HEK293 (cell line): ENCODE measurements at regions not wholly inside any gene's neighbourhood (a gene's known extent, or its start where the extent isn't known, plus 50 kb on each side); places are given as distances from the start of the nearest gene placed in this dataset.

Source experiments
- CTCF ChIA-PET: fragments of 350-600 bp; formaldehyde crosslinking; extraction: SDS; loops from one replicate; lab custom pipeline; 2021; ENCODE audit warnings: antibody characterized with exemption; lab: Yijun Ruan, JAX
- POLR2A ChIA-PET: fragments of 300-600 bp; formaldehyde crosslinking; extraction: SDS; loops from one replicate; lab custom pipeline; 2020; ENCODE audit warnings: antibody characterized with exemption, inconsistent platforms; lab: Yijun Ruan, JAX
- H3K27ac ChIP-seq: fragments of 200-500 bp; sonication (Bioruptor generic); 2 replicates; pipeline ENCODE4 v1.5.1; 2014; ENCODE audit warnings: low read depth, low read length, control low read depth, inconsistent platforms; ENCODE audit errors: extremely low read depth
- H3K36me3 ChIP-seq, 2 experiments: fragments of 200-500 bp in 1 of 2; sonication (Bioruptor generic) in 1 of 2; 1 replicate in 1 of 2; 2 replicates in 1 of 2; pipeline ENCODE4 v1.5.1; 2014 to 2017; ENCODE audit warnings: inconsistent platforms in 2 of 2, low read length in 2 of 2; ENCODE audit not compliant: control insufficient read depth in 2 of 2, insufficient read depth in 1 of 2
- H3K4me1 ChIP-seq: fragments of 200-500 bp; sonication (Bioruptor generic); 2 replicates; pipeline ENCODE4 v1.5.1; 2014; ENCODE audit warnings: mild to moderate bottlenecking, low read length, inconsistent platforms; ENCODE audit not compliant: control insufficient read depth, insufficient read depth
- H3K4me3 ChIP-seq: 2 replicates; pipeline ENCODE4 v1.5.1; 2011; ENCODE audit warnings: low read depth, mild to moderate bottlenecking, control low read depth, low read length, moderate library complexity
- H3K9me3 ChIP-seq: fragments of 200-500 bp; sonication (Bioruptor generic); 2 replicates; pipeline ENCODE4 v1.5.1; 2014; ENCODE audit warnings: low read depth, low read length, inconsistent platforms; ENCODE audit not compliant: control insufficient read depth, insufficient read depth
- GLI4 ChIP-seq: fragments of 450-650 bp; formaldehyde crosslinking; IDR thresholded peaks from 2 replicates; pipeline ENCODE4 v1.5.1; 2016; ENCODE audit warnings: missing biosample characterization, missing genetic modification characterization
- GLIS1 ChIP-seq: fragments of 450-650 bp; formaldehyde crosslinking; IDR thresholded peaks from 2 replicates; pipeline ENCODE4 v1.5.1; 2016; ENCODE audit warnings: missing biosample characterization, missing genetic modification characterization
- GLIS2 ChIP-seq: fragments of 450-650 bp; formaldehyde crosslinking; IDR thresholded peaks from 2 replicates; pipeline ENCODE4 v1.5.1; 2016; ENCODE audit warnings: missing biosample characterization, missing genetic modification characterization
- REPIN1 ChIP-seq: fragments of 450-650 bp; formaldehyde crosslinking; IDR thresholded peaks from 2 replicates; pipeline ENCODE4 v1.5.1; 2017; ENCODE audit warnings: missing biosample characterization, missing genetic modification characterization, low read depth
- SP7 ChIP-seq: fragments of 450-650 bp; formaldehyde crosslinking; IDR thresholded peaks from 2 replicates; pipeline ENCODE4 v1.5.1; 2016; ENCODE audit warnings: missing biosample characterization, missing genetic modification characterization
- TRIM28 ChIP-seq: IDR thresholded peaks from 2 replicates; pipeline ENCODE4 v1.6.1; 2011; ENCODE audit warnings: low read length, control low read depth, borderline replicate concordance
- ZBTB21 ChIP-seq: fragments of 450-650 bp; formaldehyde crosslinking; IDR thresholded peaks from 2 replicates; pipeline ENCODE4 v1.5.1; 2017; ENCODE audit warnings: missing biosample characterization, missing genetic modification characterization
- ZBTB8A ChIP-seq: fragments of 450-650 bp; formaldehyde crosslinking; IDR thresholded peaks from 2 replicates; pipeline ENCODE4 v1.5.1; 2016; ENCODE audit warnings: missing biosample characterization, missing genetic modification characterization
- ZEB2 ChIP-seq: fragments of 450-650 bp; formaldehyde crosslinking; IDR thresholded peaks from 2 replicates; pipeline ENCODE4 v1.5.1; 2016; ENCODE audit warnings: missing biosample characterization, missing genetic modification characterization
- ZIC2 ChIP-seq: fragments of 450-650 bp; formaldehyde crosslinking; IDR thresholded peaks from 2 replicates; pipeline ENCODE4 v1.5.1; 2016; ENCODE audit warnings: missing biosample characterization, missing genetic modification characterization
- ZNF132 ChIP-seq: fragments of 450-650 bp; formaldehyde crosslinking; IDR thresholded peaks from 2 replicates; pipeline ENCODE4 v1.5.1; 2017; ENCODE audit warnings: missing biosample characterization, missing genetic modification characterization, borderline replicate concordance
- ZNF169 ChIP-seq: fragments of 450-650 bp; formaldehyde crosslinking; IDR thresholded peaks from 2 replicates; pipeline ENCODE4 v1.5.1; 2016; ENCODE audit warnings: missing biosample characterization, missing genetic modification characterization
- ZNF184 ChIP-seq: fragments of 450-650 bp; IDR thresholded peaks from 2 replicates; pipeline ENCODE4 v1.5.1; 2018; ENCODE audit warnings: missing biosample characterization, mild to moderate bottlenecking, missing genetic modification characterization
- ZNF211 ChIP-seq: fragments of 450-650 bp; formaldehyde crosslinking; IDR thresholded peaks from 2 replicates; pipeline ENCODE4 v1.5.1; 2016; ENCODE audit warnings: low read depth, missing biosample characterization, missing genetic modification characterization
- ZNF248 ChIP-seq: fragments of 450-650 bp; formaldehyde crosslinking; IDR thresholded peaks from 2 replicates; pipeline ENCODE4 v1.5.1; 2017; ENCODE audit warnings: missing biosample characterization, missing genetic modification characterization
- ZNF394 ChIP-seq: fragments of 450-650 bp; formaldehyde crosslinking; IDR thresholded peaks from 2 replicates; pipeline ENCODE4 v1.5.1; 2016; ENCODE audit warnings: missing biosample characterization, missing genetic modification characterization, mild to moderate bottlenecking, moderate library complexity, borderline replicate concordance
- ZNF501 ChIP-seq: fragments of 450-650 bp; formaldehyde crosslinking; IDR thresholded peaks from 2 replicates; pipeline ENCODE4 v1.5.1; 2016; ENCODE audit warnings: missing biosample characterization, missing genetic modification characterization
- ZNF571 ChIP-seq: fragments of 450-650 bp; formaldehyde crosslinking; IDR thresholded peaks from 2 replicates; pipeline ENCODE4 v1.5.0; 2017; ENCODE audit warnings: missing biosample characterization, missing genetic modification characterization
- ZNF623 ChIP-seq: fragments of 450-650 bp; formaldehyde crosslinking; IDR thresholded peaks from 2 replicates; pipeline ENCODE4 v1.5.1; 2016; ENCODE audit warnings: missing biosample characterization, missing genetic modification characterization
- ZNF629 ChIP-seq: fragments of 450-650 bp; formaldehyde crosslinking; IDR thresholded peaks from 2 replicates; pipeline ENCODE4 v1.5.1; 2017; ENCODE audit warnings: missing biosample characterization, missing genetic modification characterization
- ZNF660 ChIP-seq: fragments of 450-650 bp; IDR thresholded peaks from 2 replicates; pipeline ENCODE4 v1.5.1; 2018; ENCODE audit warnings: missing biosample characterization, mild to moderate bottlenecking, missing genetic modification characterization
- ZNF664 ChIP-seq: fragments of 450-650 bp; formaldehyde crosslinking; IDR thresholded peaks from 2 replicates; pipeline ENCODE4 v1.5.1; 2016; ENCODE audit warnings: missing biosample characterization, missing genetic modification characterization
- ZNF777 ChIP-seq: fragments of 450-650 bp; formaldehyde crosslinking; IDR thresholded peaks from 2 replicates; pipeline ENCODE4 v1.5.1; 2017; ENCODE audit warnings: missing biosample characterization, missing genetic modification characterization, borderline replicate concordance
- ZNF792 ChIP-seq: fragments of 450-650 bp; formaldehyde crosslinking; IDR thresholded peaks from 2 replicates; pipeline ENCODE4 v1.5.1; 2016; ENCODE audit warnings: missing biosample characterization, missing genetic modification characterization
- ZNF830 ChIP-seq: fragments of 450-650 bp; IDR thresholded peaks from 2 replicates; pipeline ENCODE4 v1.5.0; 2018; ENCODE audit warnings: missing biosample characterization, missing genetic modification characterization, low read depth, mild to moderate bottlenecking, moderate library complexity
- TF ChIP-seq, protein P1 (sequence below): fragments of 450-650 bp; formaldehyde crosslinking; conservative IDR thresholded peaks from 2 replicates; pipeline ENCODE4 v1.5.1; 2016; ENCODE audit warnings: low read depth, missing biosample characterization, missing genetic modification characterization
- TF ChIP-seq, protein P2 (sequence below): fragments of 450-650 bp; formaldehyde crosslinking; IDR thresholded peaks from 2 replicates; pipeline ENCODE4 v1.5.1; 2016; ENCODE audit warnings: missing biosample characterization, missing genetic modification characterization
- TF ChIP-seq, protein P3 (sequence below): fragments of 450-650 bp; formaldehyde crosslinking; IDR thresholded peaks from 2 replicates; pipeline ENCODE4 v1.5.1; 2016; ENCODE audit warnings: missing biosample characterization, missing genetic modification characterization

DNA sequence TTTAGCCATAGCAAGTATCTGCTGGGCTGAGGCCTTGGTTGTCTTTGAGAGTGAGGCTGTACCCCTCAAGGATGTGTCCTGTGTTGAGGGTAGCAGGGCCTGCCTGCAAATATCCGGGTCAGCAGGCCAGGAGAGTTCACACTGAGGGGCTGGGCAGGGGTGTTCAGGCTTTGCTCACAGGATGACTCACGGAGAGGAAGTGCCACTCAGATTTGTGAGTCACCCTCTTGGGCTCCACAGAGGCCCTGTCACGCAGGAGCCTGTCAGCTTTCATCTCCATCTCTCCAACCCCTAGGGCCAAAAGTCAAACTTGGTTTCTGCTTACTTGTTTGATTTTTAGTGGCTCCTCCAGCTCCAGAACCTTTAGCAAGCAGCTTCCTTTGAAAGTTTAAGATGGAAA is 211.5 kb downstream of the SEC61B start:
- TF ChIP-seq SP7 (tag by site-specific recombination), result 0 out of 2 replicates have a peak, but pooled peaks have one; percentile 28
- TF ChIP-seq, protein P1, sequence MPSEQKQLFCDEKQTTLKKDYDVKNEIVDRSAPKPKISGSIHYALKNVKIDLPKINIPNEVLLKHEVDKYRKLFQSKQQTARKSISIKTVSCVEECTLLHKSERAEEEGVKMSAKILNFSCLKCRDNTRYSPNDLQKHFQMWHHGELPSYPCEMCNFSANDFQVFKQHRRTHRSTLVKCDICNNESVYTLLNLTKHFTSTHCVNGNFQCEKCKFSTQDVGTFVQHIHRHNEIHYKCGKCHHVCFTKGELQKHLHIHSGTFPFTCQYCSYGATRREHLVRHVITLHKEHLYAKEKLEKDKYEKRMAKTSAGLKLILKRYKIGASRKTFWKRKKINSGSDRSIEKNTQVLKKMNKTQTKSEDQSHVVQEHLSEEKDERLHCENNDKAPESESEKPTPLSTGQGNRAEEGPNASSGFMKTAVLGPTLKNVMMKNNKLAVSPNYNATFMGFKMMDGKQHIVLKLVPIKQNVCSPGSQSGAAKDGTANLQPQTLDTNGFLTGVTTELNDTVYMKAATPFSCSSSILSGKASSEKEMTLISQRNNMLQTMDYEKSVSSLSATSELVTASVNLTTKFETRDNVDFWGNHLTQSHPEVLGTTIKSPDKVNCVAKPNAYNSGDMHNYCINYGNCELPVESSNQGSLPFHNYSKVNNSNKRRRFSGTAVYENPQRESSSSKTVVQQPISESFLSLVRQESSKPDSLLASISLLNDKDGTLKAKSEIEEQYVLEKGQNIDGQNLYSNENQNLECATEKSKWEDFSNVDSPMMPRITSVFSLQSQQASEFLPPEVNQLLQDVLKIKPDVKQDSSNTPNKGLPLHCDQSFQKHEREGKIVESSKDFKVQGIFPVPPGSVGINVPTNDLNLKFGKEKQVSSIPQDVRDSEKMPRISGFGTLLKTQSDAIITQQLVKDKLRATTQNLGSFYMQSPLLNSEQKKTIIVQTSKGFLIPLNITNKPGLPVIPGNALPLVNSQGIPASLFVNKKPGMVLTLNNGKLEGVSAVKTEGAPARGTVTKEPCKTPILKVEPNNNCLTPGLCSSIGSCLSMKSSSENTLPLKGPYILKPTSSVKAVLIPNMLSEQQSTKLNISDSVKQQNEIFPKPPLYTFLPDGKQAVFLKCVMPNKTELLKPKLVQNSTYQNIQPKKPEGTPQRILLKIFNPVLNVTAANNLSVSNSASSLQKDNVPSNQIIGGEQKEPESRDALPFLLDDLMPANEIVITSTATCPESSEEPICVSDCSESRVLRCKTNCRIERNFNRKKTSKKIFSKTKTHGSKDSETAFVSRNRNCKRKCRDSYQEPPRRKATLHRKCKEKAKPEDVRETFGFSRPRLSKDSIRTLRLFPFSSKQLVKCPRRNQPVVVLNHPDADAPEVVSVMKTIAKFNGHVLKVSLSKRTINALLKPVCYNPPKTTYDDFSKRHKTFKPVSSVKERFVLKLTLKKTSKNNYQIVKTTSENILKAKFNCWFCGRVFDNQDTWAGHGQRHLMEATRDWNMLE, result peak; percentile 45
- TF ChIP-seq ZNF629 (tag by site-specific recombination), result peak; percentile 44
- no peak for TF ChIP-seq ZNF792 (tag by site-specific recombination)
- TF ChIP-seq, protein P2, sequence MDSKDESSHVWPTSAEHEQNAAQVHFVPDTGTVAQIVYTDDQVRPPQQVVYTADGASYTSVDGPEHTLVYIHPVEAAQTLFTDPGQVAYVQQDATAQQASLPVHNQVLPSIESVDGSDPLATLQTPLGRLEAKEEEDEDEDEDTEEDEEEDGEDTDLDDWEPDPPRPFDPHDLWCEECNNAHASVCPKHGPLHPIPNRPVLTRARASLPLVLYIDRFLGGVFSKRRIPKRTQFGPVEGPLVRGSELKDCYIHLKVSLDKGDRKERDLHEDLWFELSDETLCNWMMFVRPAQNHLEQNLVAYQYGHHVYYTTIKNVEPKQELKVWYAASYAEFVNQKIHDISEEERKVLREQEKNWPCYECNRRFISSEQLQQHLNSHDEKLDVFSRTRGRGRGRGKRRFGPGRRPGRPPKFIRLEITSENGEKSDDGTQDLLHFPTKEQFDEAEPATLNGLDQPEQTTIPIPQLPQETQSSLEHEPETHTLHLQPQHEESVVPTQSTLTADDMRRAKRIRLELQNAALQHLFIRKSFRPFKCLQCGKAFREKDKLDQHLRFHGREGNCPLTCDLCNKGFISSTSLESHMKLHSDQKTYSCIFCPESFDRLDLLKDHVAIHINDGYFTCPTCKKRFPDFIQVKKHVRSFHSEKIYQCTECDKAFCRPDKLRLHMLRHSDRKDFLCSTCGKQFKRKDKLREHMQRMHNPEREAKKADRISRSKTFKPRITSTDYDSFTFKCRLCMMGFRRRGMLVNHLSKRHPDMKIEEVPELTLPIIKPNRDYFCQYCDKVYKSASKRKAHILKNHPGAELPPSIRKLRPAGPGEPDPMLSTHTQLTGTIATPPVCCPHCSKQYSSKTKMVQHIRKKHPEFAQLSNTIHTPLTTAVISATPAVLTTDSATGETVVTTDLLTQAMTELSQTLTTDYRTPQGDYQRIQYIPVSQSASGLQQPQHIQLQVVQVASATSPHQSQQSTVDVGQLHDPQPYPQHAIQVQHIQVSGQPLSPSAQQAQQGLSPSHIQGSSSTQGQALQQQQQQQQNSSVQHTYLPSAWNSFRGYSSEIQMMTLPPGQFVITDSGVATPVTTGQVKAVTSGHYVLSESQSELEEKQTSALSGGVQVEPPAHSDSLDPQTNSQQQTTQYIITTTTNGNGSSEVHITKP (tag by site-specific recombination), result peak; percentile 89
- TF ChIP-seq GLIS2 (tag by site-specific recombination), result 0 out of 2 replicates have a peak, but pooled peaks have one; percentile 14
- 0 out of 2 replicates have a peak, but pooled peaks have one; percentile 21 for TF ChIP-seq TRIM28
- no peak for TF ChIP-seq REPIN1 (tag by site-specific recombination)
- TF ChIP-seq ZNF184 (tag by site-specific recombination), result no peak
- 0 out of 2 replicates have a peak, but pooled peaks have one; percentile 28 for TF ChIP-seq ZEB2 (tag by site-specific recombination)
- TF ChIP-seq ZNF660 (tag by site-specific recombination), result 0 out of 2 replicates have a peak, but pooled peaks have one; percentile 44
- TF ChIP-seq ZNF394 (tag by site-specific recombination), result no peak
- 0 out of 2 replicates have a peak, but pooled peaks have one; percentile 29 for TF ChIP-seq ZBTB21
- ChIA-PET POLR2A (interaction anchor here (0.6 kb wide), 1 partner anchor 973 kb away, joined by 5 read pairs; no protein-coding TSS in a partner anchor), CTCF (interaction anchor here (0.6 kb wide), 1 partner anchor 160 kb away, joined by 3 read pairs; no protein-coding TSS in a partner anchor)
- Histone ChIP-seq H3K4me3 (no peak overlapping the region), H3K4me1 (no peaks in the 10 kb centered on the region), H3K9me3 (no peaks in the 10 kb centered on the region), H3K27ac (no peak overlapping the region), H3K36me3 (no peaks in the 10 kb centered on the region)

- no peaks in the 10 kb centered on the region for H3K36me3 ChIP-seq
- ChIA-PET CTCF (interaction anchor here (0.5 kb wide), 1 partner anchor 15 kb away, joined by 3 read pairs; no protein-coding TSS in a partner anchor), POLR2A (no interaction called here)
- H3K4me1 ChIP-seq, result no peaks in the 10 kb centered on the region
- H3K4me3 ChIP-seq, result no peak overlapping the region
- no peak overlapping the region for H3K27ac ChIP-seq
- TF ChIP-seq GLI4, result no peak
- TF ChIP-seq ZNF211 (tag by site-specific recombination), result no peak
- TF ChIP-seq ZIC2 (tag by site-specific recombination), result no peak
- TF ChIP-seq ZNF132, result no peak
- TF ChIP-seq ZNF623, result no peak
- no peak for TF ChIP-seq ZNF501 (tag by site-specific recombination)
- no peak for TF ChIP-seq ZNF664 (tag by site-specific recombination)
- no peak for TF ChIP-seq ZNF571 (tag by site-specific recombination)
- no peak for TF ChIP-seq ZNF830
- no peak for TF ChIP-seq ZNF777 (tag by site-specific recombination)
- TF ChIP-seq ZNF248, result no peak
- TF ChIP-seq, protein P3, sequence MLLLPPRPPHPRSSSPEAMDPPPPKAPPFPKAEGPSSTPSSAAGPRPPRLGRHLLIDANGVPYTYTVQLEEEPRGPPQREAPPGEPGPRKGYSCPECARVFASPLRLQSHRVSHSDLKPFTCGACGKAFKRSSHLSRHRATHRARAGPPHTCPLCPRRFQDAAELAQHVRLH (tag by site-specific recombination), result no peak
- no peak for TF ChIP-seq ZNF169 (tag by site-specific recombination)
- TF ChIP-seq GLIS1 (tag by site-specific recombination), result no peak
- TF ChIP-seq ZBTB8A (tag by site-specific recombination), result no peak
- H3K9me3 ChIP-seq, result no peaks in the 10 kb centered on the region
These were observed 214.5 kb downstream of the SEC61B start for GRCh38 chr9:99436616-99437015.
